ENCODE measurements at regions not wholly inside any gene's neighbourhood (a gene's known extent, or its start where the extent isn't known, plus 50 kb on each side); places are given as distances from the start of the nearest gene placed in this dataset.

GRCh38 chr5:159602434-159602833 lies 272.1 kb upstream of the IL12B start:
- Histone ChIP-seq H4K20me1 (ENCODE audit: insufficient read depth, poor library complexity, severe bottlenecking) (no peaks in the 10 kb centered on the region), H3K79me2 (no peaks in the 10 kb centered on the region), H3K4me2 (no peak overlapping the region), H3K9me3 (ENCODE audit: low read depth) (no peaks in the 10 kb centered on the region), H3K27me3 (no peaks in the 10 kb centered on the region), H3K27ac (no peak overlapping the region), H3K36me3 (replicated peaks; ENCODE audit: insufficient read depth, low read depth) (no peaks in the 10 kb centered on the region), H2AFZ (no peak overlapping the region), H3K9me2 (replicated peaks; ENCODE audit: insufficient read depth) (no peaks in the 10 kb centered on the region), H3K4me1 (ENCODE audit: insufficient read depth) (no peaks in the 10 kb centered on the region), H3K4me3 (no peak overlapping the region)
- TF ChIP-seq, protein P1, sequence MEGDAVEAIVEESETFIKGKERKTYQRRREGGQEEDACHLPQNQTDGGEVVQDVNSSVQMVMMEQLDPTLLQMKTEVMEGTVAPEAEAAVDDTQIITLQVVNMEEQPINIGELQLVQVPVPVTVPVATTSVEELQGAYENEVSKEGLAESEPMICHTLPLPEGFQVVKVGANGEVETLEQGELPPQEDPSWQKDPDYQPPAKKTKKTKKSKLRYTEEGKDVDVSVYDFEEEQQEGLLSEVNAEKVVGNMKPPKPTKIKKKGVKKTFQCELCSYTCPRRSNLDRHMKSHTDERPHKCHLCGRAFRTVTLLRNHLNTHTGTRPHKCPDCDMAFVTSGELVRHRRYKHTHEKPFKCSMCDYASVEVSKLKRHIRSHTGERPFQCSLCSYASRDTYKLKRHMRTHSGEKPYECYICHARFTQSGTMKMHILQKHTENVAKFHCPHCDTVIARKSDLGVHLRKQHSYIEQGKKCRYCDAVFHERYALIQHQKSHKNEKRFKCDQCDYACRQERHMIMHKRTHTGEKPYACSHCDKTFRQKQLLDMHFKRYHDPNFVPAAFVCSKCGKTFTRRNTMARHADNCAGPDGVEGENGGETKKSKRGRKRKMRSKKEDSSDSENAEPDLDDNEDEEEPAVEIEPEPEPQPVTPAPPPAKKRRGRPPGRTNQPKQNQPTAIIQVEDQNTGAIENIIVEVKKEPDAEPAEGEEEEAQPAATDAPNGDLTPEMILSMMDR (IDR thresholded peaks at IDR 0.05; ENCODE audit: poor library complexity) = no peak
- TF ChIP-seq EZH2phosphoT487 (IDR thresholded peaks at IDR 0.05; ENCODE audit: low read depth, severe bottlenecking, unreplicated experiment) (no peak), EZH2 (IDR thresholded peaks at IDR 0.05; ENCODE audit: borderline replicate concordance) (no peak)
- no peak for DNase-seq (ENCODE audit: low spot score)
- 88% methylated on average over 2 of the region's 2 CpGs for WGBS (ENCODE audit: low lambda C conversion rate, missing lambda C conversion rate)

GRCh38 chr5:159605585-159605984 lies 275.3 kb upstream of the IL12B start:
- 80% methylated on average over 3 of the region's 3 CpGs for WGBS (ENCODE audit: low lambda C conversion rate, missing lambda C conversion rate)
- H2AFZ ChIP-seq = no peak overlapping the region
- H3K4me1 ChIP-seq (ENCODE audit: insufficient read depth) = no peaks in the 10 kb centered on the region
- H3K36me3 ChIP-seq (replicated peaks; ENCODE audit: insufficient read depth, low read depth) = no peaks in the 10 kb centered on the region
- no peaks in the 10 kb centered on the region for H3K9me2 ChIP-seq (replicated peaks; ENCODE audit: insufficient read depth)
- H3K79me2 ChIP-seq = no peaks in the 10 kb centered on the region
- TF ChIP-seq EZH2phosphoT487 (IDR thresholded peaks at IDR 0.05; ENCODE audit: low read depth, severe bottlenecking, unreplicated experiment) (no peak), EZH2 (IDR thresholded peaks at IDR 0.05; ENCODE audit: borderline replicate concordance) (no peak)
- TF ChIP-seq, protein P1 (IDR thresholded peaks at IDR 0.05; ENCODE audit: poor library complexity) = no peak
- DNase-seq (ENCODE audit: low spot score) = no peak
- no peak overlapping the region for H3K27ac ChIP-seq
- H4K20me1 ChIP-seq (ENCODE audit: insufficient read depth, poor library complexity, severe bottlenecking) = no peaks in the 10 kb centered on the region
- H3K9me3 ChIP-seq (ENCODE audit: low read depth) = no peaks in the 10 kb centered on the region
- no peak overlapping the region for H3K4me2 ChIP-seq
- no peak overlapping the region for H3K4me3 ChIP-seq
- H3K27me3 ChIP-seq = no peaks in the 10 kb centered on the region

DNA sequence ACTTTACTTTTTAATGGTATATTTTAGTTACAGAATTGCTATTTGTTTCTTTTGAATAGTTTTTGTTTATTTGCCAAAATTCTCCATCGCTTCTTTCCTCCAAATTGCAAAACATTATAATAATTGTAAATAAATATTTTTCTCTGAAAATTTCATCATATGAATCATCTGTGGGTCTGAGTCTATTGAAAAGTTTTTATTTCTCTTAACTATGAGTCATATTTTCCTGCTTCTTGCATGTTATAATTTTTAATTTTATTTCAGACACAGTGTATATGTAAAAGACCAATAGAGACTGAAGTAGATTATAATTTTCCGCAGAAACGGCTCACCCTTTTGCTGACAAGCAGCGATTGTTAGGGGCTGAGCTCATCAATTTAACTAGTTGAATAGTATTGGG lies 279.1 kb upstream of the IL12B start:
- TF ChIP-seq EZH2phosphoT487 (IDR thresholded peaks at IDR 0.05; ENCODE audit: low read depth, severe bottlenecking, unreplicated experiment) (no peak), EZH2 (IDR thresholded peaks at IDR 0.05; ENCODE audit: borderline replicate concordance) (no peak)
- TF ChIP-seq, protein P1 (IDR thresholded peaks at IDR 0.05; ENCODE audit: poor library complexity) = no peak
- no peak overlapping the region for H2AFZ ChIP-seq
- H3K9me2 ChIP-seq (replicated peaks; ENCODE audit: insufficient read depth) = no peaks in the 10 kb centered on the region
- 90% methylated on average over 4 of the region's 4 CpGs for WGBS (ENCODE audit: low lambda C conversion rate, missing lambda C conversion rate)
- H3K9me3 ChIP-seq (ENCODE audit: low read depth) = no peaks in the 10 kb centered on the region
- no peaks in the 10 kb centered on the region for H3K27me3 ChIP-seq
- no peaks in the 10 kb centered on the region for H3K4me1 ChIP-seq (ENCODE audit: insufficient read depth)
- no peak overlapping the region for H3K27ac ChIP-seq
- DNase-seq (ENCODE audit: low spot score) = no peak
- H3K79me2 ChIP-seq = no peaks in the 10 kb centered on the region
- H3K4me3 ChIP-seq = no peak overlapping the region
- no peaks in the 10 kb centered on the region for H4K20me1 ChIP-seq (ENCODE audit: insufficient read depth, poor library complexity, severe bottlenecking)
- no peaks in the 10 kb centered on the region for H3K36me3 ChIP-seq (replicated peaks; ENCODE audit: insufficient read depth, low read depth)
- H3K4me2 ChIP-seq = no peak overlapping the region

Data from hepatocyte (in vitro differentiated cells).